GM23338 (cell line): ENCODE measurements at regions not wholly inside any gene's neighbourhood (a gene's known extent, or its start where the extent isn't known, plus 50 kb on each side); places are given as distances from the start of the nearest gene placed in this dataset.

Experiments
- CREB1 ChIP-seq: fragments of 250-450 bp; sonication (Bioruptor Pico); IDR thresholded peaks from 2 replicates; pipeline ENCODE4 v1.5.0; 2020; ENCODE audit warnings: low read depth, mild to moderate bottlenecking, moderate library complexity
- EZH2phosphoT487 ChIP-seq: fragments of 200-600 bp; sonication (generic); IDR thresholded peaks from one replicate; pipeline ENCODE4 v1.8.1; 2018; ENCODE audit warnings: antibody characterized with exemption; ENCODE audit not compliant: unreplicated experiment
- JUNB ChIP-seq: IDR thresholded peaks from one replicate; pipeline ENCODE4 v1.6.1; 2016; ENCODE audit warnings: antibody characterized with exemption; ENCODE audit not compliant: unreplicated experiment
- POLR2AphosphoS5 ChIP-seq: IDR thresholded peaks from 2 replicates; pipeline ENCODE4 v1.6.1; 2016; ENCODE audit warnings: antibody characterized with exemption, low read depth
- TF ChIP-seq, protein P1 (sequence below), 2 experiments: fragments of 200-600 bp in 1 of 2; sonication (generic) in 1 of 2; conservative IDR thresholded peaks; 2 replicates each; pipeline versions ENCODE4 v1.5.1 to v1.6.1; 2016 to 2017; ENCODE audit warnings: antibody characterized with exemption in 2 of 2, low read depth in 2 of 2, mild to moderate bottlenecking in 2 of 2, moderate library complexity in 1 of 2
- TF ChIP-seq, protein P2 (sequence below): IDR thresholded peaks from one replicate; pipeline ENCODE4 v1.6.1; 2018; ENCODE audit warnings: antibody characterized with exemption; ENCODE audit not compliant: unreplicated experiment

DNA sequence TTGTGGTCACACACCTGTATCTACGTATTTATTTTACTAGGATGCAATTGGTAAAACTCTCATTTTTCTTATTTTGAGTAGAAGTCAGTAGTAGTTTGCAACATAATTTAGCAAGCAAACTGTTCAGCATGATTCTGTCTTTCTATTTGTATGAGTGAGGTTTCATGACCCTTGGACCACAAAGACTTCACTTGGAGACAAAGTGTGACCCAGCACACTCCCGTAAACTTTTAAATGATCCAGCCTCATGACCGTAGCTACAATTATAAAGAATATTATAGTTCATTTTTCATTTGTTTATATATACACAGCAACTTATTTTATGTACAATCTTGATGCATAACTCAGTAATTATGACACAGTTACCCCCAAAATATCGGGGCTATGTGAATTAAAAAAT is 86.5 kb downstream of the ERCC5 start:
- TF ChIP-seq, protein P1, sequence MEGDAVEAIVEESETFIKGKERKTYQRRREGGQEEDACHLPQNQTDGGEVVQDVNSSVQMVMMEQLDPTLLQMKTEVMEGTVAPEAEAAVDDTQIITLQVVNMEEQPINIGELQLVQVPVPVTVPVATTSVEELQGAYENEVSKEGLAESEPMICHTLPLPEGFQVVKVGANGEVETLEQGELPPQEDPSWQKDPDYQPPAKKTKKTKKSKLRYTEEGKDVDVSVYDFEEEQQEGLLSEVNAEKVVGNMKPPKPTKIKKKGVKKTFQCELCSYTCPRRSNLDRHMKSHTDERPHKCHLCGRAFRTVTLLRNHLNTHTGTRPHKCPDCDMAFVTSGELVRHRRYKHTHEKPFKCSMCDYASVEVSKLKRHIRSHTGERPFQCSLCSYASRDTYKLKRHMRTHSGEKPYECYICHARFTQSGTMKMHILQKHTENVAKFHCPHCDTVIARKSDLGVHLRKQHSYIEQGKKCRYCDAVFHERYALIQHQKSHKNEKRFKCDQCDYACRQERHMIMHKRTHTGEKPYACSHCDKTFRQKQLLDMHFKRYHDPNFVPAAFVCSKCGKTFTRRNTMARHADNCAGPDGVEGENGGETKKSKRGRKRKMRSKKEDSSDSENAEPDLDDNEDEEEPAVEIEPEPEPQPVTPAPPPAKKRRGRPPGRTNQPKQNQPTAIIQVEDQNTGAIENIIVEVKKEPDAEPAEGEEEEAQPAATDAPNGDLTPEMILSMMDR (conservative IDR thresholded peaks at IDR 0.05; ENCODE audit: low read depth in 2 of 2), result no peak
- no peak for TF ChIP-seq JUNB
- TF ChIP-seq EZH2phosphoT487, result no peak
- TF ChIP-seq, protein P2, sequence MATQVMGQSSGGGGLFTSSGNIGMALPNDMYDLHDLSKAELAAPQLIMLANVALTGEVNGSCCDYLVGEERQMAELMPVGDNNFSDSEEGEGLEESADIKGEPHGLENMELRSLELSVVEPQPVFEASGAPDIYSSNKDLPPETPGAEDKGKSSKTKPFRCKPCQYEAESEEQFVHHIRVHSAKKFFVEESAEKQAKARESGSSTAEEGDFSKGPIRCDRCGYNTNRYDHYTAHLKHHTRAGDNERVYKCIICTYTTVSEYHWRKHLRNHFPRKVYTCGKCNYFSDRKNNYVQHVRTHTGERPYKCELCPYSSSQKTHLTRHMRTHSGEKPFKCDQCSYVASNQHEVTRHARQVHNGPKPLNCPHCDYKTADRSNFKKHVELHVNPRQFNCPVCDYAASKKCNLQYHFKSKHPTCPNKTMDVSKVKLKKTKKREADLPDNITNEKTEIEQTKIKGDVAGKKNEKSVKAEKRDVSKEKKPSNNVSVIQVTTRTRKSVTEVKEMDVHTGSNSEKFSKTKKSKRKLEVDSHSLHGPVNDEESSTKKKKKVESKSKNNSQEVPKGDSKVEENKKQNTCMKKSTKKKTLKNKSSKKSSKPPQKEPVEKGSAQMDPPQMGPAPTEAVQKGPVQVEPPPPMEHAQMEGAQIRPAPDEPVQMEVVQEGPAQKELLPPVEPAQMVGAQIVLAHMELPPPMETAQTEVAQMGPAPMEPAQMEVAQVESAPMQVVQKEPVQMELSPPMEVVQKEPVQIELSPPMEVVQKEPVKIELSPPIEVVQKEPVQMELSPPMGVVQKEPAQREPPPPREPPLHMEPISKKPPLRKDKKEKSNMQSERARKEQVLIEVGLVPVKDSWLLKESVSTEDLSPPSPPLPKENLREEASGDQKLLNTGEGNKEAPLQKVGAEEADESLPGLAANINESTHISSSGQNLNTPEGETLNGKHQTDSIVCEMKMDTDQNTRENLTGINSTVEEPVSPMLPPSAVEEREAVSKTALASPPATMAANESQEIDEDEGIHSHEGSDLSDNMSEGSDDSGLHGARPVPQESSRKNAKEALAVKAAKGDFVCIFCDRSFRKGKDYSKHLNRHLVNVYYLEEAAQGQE, result no peak
- no peak for TF ChIP-seq POLR2AphosphoS5
- TF ChIP-seq CREB1 (CRISPR knock-in tag), result no peak
